Osteocyte (in vitro differentiated cells): ENCODE measurements at regions not wholly inside any gene's neighbourhood (a gene's known extent, or its start where the extent isn't known, plus 50 kb on each side); places are given as distances from the start of the nearest gene placed in this dataset.
"Not testable (repeated sequence)": the region's sequence is repeated elsewhere in the genome, so short reads cannot be mapped to it uniquely, and the experiment has no call there.

ENCODE experiments used
- DNase-seq: peaks from one replicate; pipeline ENCODE4 v3.0.0; 2021; ENCODE audit warnings: mixed read lengths; ENCODE audit not compliant: unreplicated experiment; ENCODE audit errors: extremely low spot score
- H3K27ac Mint-ChIP-seq: one replicate; pipeline ENCODE4 v1.8.0; 2021; ENCODE audit warnings: mild to moderate bottlenecking, mixed read lengths; ENCODE audit not compliant: unreplicated experiment
- H3K27me3 Mint-ChIP-seq: one replicate; pipeline ENCODE4 v1.8.0; 2021; ENCODE audit warnings: mixed read lengths; ENCODE audit not compliant: unreplicated experiment
- H3K36me3 Mint-ChIP-seq: one replicate; pipeline ENCODE4 v1.8.0; 2021; ENCODE audit warnings: mixed read lengths; ENCODE audit not compliant: unreplicated experiment
- H3K4me1 Mint-ChIP-seq: one replicate; pipeline ENCODE4 v1.8.0; 2021; ENCODE audit warnings: mixed read lengths; ENCODE audit not compliant: unreplicated experiment
- H3K4me3 Mint-ChIP-seq: one replicate; pipeline ENCODE4 v1.8.0; 2021; ENCODE audit warnings: mild to moderate bottlenecking, moderate library complexity, mixed read lengths; ENCODE audit not compliant: unreplicated experiment
- H3K9me3 Mint-ChIP-seq: one replicate; pipeline ENCODE4 v1.8.0; 2021; ENCODE audit warnings: mixed read lengths; ENCODE audit not compliant: unreplicated experiment
- CTCF ChIP-seq: fragments of 200-600 bp; sonication (generic); IDR thresholded peaks from 2 replicates; pipeline ENCODE4 v1.5.0; 2021; ENCODE audit warnings: antibody characterized with exemption, mild to moderate bottlenecking, moderate library complexity

DNA sequence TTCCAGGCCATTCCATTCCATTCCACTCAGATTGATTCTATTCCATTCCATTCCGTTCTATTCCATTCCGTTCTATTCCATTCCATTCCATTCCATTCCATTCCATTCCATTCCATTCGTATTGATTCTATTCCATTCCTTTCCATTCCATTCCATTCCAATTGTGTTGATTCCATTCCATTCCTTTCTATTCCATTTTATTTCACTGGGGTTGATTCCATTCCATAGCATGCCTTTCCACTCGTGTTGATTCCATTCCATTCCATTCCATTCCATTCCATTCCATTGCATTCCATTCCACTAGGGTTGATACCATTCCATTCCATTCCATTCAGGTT lies 1142.3 kb downstream of the RPIA start:
- Mint-ChIP-seq H3K36me3 (no peaks in the 10 kb centered on the region), H3K4me1 (no peaks in the 10 kb centered on the region), H3K27ac (no peak overlapping the region), H3K4me3 (no peak overlapping the region), H3K27me3 (no peaks in the 10 kb centered on the region), H3K9me3 (peaks cover 32% of the 10 kb centered on the region)
- DNase-seq = no peak
- no peak for TF ChIP-seq CTCF

GRCh38 chr2:89834306-89834705 lies 1142.8 kb downstream of the RPIA start:
- Mint-ChIP-seq H3K4me1 (no peaks in the 10 kb centered on the region), H3K36me3 (no peaks in the 10 kb centered on the region), H3K4me3 (no peak overlapping the region), H3K27me3 (no peaks in the 10 kb centered on the region), H3K27ac (no peak overlapping the region), H3K9me3 (peaks cover 29% of the 10 kb centered on the region)
- TF ChIP-seq CTCF = no peak
- DNase-seq = no peak

- not testable (repeated sequence) for H3K4me1 Mint-ChIP-seq, DNase-seq, H3K27ac Mint-ChIP-seq, H3K36me3 Mint-ChIP-seq, H3K27me3 Mint-ChIP-seq, H3K4me3 Mint-ChIP-seq
- H3K9me3 Mint-ChIP-seq = peaks cover 26% of the 10 kb centered on the region
These were observed 1144.9 kb downstream of the RPIA start for GRCh38 chr2:89836326-89836725.

DNA sequence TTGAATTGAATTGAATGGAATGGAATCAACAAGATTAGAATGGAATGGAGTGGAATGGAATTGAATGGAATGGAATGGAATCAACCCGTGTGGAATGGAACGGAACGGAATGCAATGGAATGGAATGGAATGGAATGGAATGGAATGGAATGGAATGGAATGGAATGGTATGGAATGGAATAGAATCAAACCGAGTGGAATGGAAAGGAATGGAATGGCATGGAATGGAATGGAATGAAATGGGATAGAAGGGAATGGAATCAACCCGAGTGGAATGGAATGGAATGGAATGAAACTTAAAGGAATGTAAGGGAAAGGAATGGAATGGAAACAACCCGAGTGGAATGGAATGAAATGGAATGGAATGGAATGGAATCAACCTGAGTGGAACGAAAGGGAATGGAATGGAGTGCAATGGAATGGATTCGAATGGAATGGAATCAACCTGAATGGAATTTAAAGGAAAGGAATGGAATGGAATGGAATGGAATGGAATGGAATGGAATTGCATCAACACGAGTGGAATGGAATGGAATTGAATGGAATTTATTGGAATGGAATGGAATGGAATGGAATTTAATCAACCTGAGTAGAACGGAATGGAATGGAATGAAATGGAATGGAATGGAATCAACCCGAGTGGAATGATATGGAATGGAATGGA lies 1146.6 kb downstream of the RPIA start:
- Mint-ChIP-seq H3K4me3 (no peak overlapping the region), H3K36me3 (peaks cover 2% of the 10 kb centered on the region), H3K27me3 (no peaks in the 10 kb centered on the region), H3K9me3 (peaks cover 38% of the 10 kb centered on the region), H3K4me1 (no peaks in the 10 kb centered on the region), H3K27ac (no peak overlapping the region)
- no peak for TF ChIP-seq CTCF
- DNase-seq = no peak

DNA sequence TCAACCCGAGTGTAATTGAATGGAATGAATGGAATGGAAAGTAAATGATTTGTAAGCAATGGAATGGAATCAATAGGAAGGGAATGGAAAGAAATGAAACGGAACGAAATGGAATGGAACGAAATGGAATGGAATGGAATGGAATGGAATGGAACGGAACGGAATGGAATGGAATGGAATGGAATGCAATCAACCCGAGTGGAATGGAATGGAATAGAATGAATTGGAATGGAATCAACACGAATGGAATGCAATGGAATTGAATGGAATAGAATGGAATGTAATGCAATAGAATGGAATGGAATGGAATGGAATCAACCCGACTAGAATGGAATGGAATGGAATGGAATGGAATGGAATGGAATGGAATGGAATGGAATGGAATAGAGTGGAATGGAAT lies 1148.7 kb downstream of the RPIA start:
- not testable (repeated sequence) for H3K36me3 Mint-ChIP-seq, DNase-seq, H3K27me3 Mint-ChIP-seq, H3K27ac Mint-ChIP-seq, H3K4me1 Mint-ChIP-seq, H3K4me3 Mint-ChIP-seq
- peaks cover 46% of the 10 kb centered on the region for H3K9me3 Mint-ChIP-seq

GRCh38 chr2:89840781-89841475 lies 1149.5 kb downstream of the RPIA start:
- H3K27ac Mint-ChIP-seq = not testable (repeated sequence)

More at GRCh38 chr2:89840781-89841475, 1149.5 kb downstream of the RPIA start:
- not testable (repeated sequence) for H3K4me3 Mint-ChIP-seq, DNase-seq, H3K4me1 Mint-ChIP-seq, H3K36me3 Mint-ChIP-seq, H3K27me3 Mint-ChIP-seq
- H3K9me3 Mint-ChIP-seq = peaks cover 54% of the 10 kb centered on the region
